KOPT-K1 (cell line): ENCODE measurements at regions not wholly inside any gene's neighbourhood (a gene's known extent, or its start where the extent isn't known, plus 50 kb on each side); places are given as distances from the start of the nearest gene placed in this dataset.
"Not testable (repeated sequence)": the region's sequence is repeated elsewhere in the genome, so short reads cannot be mapped to it uniquely, and the experiment has no call there.

ENCODE experiments used
- H3K27ac ChIP-seq: fragments of 200-600 bp; sonication (generic); 2 replicates; pipeline ENCODE4 v1.5.1; 2016; ENCODE audit warnings: antibody characterized with exemption, mild to moderate bottlenecking, low read depth, low read length; ENCODE audit not compliant: poor library complexity, severe bottlenecking
- H3K36me3 ChIP-seq: fragments of 200-600 bp; sonication (generic); 2 replicates; pipeline ENCODE4 v1.5.1; 2017; ENCODE audit warnings: antibody characterized with exemption, mild to moderate bottlenecking, low read length, moderate library complexity; ENCODE audit not compliant: insufficient read depth
- H3K9me3 ChIP-seq: fragments of 200-600 bp; sonication (generic); 2 replicates; pipeline ENCODE4 v1.5.1; 2017; ENCODE audit warnings: antibody characterized with exemption, low read length, mild to moderate bottlenecking; ENCODE audit not compliant: insufficient read depth, poor library complexity, severe bottlenecking

- no peaks in the 10 kb centered on the region for H3K36me3 ChIP-seq
- H3K27ac ChIP-seq: no peak overlapping the region
- H3K9me3 ChIP-seq: peaks cover 15% of the 10 kb centered on the region
These were observed 143.7 kb downstream of the ZNF675 start for GRCh38 chr19:23543351-23543750.

- Histone ChIP-seq H3K9me3 (peaks cover 15% of the 10 kb centered on the region), H3K27ac (no peak overlapping the region), H3K36me3 (no peaks in the 10 kb centered on the region)
These were observed 144.4 kb downstream of the ZNF675 start for GRCh38 chr19:23542562-23542961.

GRCh38 chr19:23541991-23542390 is 145.0 kb downstream of the ZNF675 start:
- Histone ChIP-seq H3K9me3 (peaks cover 11% of the 10 kb centered on the region), H3K36me3 (no peaks in the 10 kb centered on the region), H3K27ac (no peak overlapping the region)

- not testable (repeated sequence) for H3K36me3 ChIP-seq, H3K27ac ChIP-seq, H3K9me3 ChIP-seq
These were observed 144.9 kb upstream of the ZNF91 start for GRCh38 chr19:23540180-23540579.

GRCh38 chr19:23539499-23539898 is 144.2 kb upstream of the ZNF91 start:
- no peak overlapping the region for H3K27ac ChIP-seq
- H3K36me3 ChIP-seq: no peaks in the 10 kb centered on the region
- peaks cover 4% of the 10 kb centered on the region for H3K9me3 ChIP-seq

- not testable (repeated sequence) for H3K36me3 ChIP-seq, H3K27ac ChIP-seq, H3K9me3 ChIP-seq
These were observed 141.9 kb upstream of the ZNF91 start for GRCh38 chr19:23537136-23537535.

GRCh38 chr19:23536341-23536740 is 141.1 kb upstream of the ZNF91 start:
- not testable (repeated sequence) for H3K9me3 ChIP-seq, H3K36me3 ChIP-seq, H3K27ac ChIP-seq

- not testable (repeated sequence) for H3K27ac ChIP-seq, H3K9me3 ChIP-seq, H3K36me3 ChIP-seq
These were observed 140.6 kb upstream of the ZNF91 start for GRCh38 chr19:23535901-23536300.

GRCh38 chr19:23533441-23533840 is 138.2 kb upstream of the ZNF91 start:
- H3K36me3 ChIP-seq, H3K27ac ChIP-seq: not testable (repeated sequence)
- H3K9me3 ChIP-seq: peaks cover 21% of the 10 kb centered on the region

GRCh38 chr19:23531976-23532375 is 136.7 kb upstream of the ZNF91 start:
- H3K27ac ChIP-seq: no peak overlapping the region
- peaks cover 29% of the 10 kb centered on the region for H3K9me3 ChIP-seq
- no peaks in the 10 kb centered on the region for H3K36me3 ChIP-seq

GRCh38 chr19:23531231-23531790 is 136.0 kb upstream of the ZNF91 start:
- H3K27ac ChIP-seq: no peak overlapping the region
- H3K36me3 ChIP-seq: no peaks in the 10 kb centered on the region
- H3K9me3 ChIP-seq: peaks cover 29% of the 10 kb centered on the region

- Histone ChIP-seq H3K9me3 (peaks cover 23% of the 10 kb centered on the region), H3K27ac (no peak overlapping the region), H3K36me3 (no peaks in the 10 kb centered on the region)
These were observed 133.1 kb upstream of the ZNF91 start for GRCh38 chr19:23528376-23528775.

- Histone ChIP-seq H3K36me3 (no peaks in the 10 kb centered on the region), H3K27ac (no peak overlapping the region)
These were observed 132.5 kb upstream of the ZNF91 start for GRCh38 chr19:23527797-23528196.

GRCh38 chr19:23526302-23526701 is 131.0 kb upstream of the ZNF91 start:
- no peak overlapping the region for H3K27ac ChIP-seq
- no peaks in the 10 kb centered on the region for H3K36me3 ChIP-seq
- peaks cover 28% of the 10 kb centered on the region for H3K9me3 ChIP-seq

More at GRCh38 chr19:23527797-23528196, 132.5 kb upstream of the ZNF91 start:
- H3K9me3 ChIP-seq: peaks cover 23% of the 10 kb centered on the region

GRCh38 chr19:23525276-23525852 is 130.1 kb upstream of the ZNF91 start:
- Histone ChIP-seq H3K27ac (no peak overlapping the region), H3K9me3 (peaks cover 27% of the 10 kb centered on the region), H3K36me3 (no peaks in the 10 kb centered on the region)

- no peak overlapping the region for H3K27ac ChIP-seq
- H3K9me3 ChIP-seq: peaks cover 14% of the 10 kb centered on the region
- no peaks in the 10 kb centered on the region for H3K36me3 ChIP-seq
These were observed 128.6 kb upstream of the ZNF91 start for GRCh38 chr19:23523863-23524262.
